Keratinocyte (primary cell): ENCODE measurements at regions not wholly inside any gene's neighbourhood (a gene's known extent, or its start where the extent isn't known, plus 50 kb on each side); places are given as distances from the start of the nearest gene placed in this dataset.

Experiments used
- DNase-seq: peaks from one replicate; pipeline ENCODE4 v3.0.0-alpha.2; 2011; ENCODE audit warnings: low read depth, missing footprints, low spot score
- FAIRE-seq: peaks from 2 replicates; lab custom pipeline; 2011; peaks lifted over from hg19 to GRCh38; lab: Jason Lieb, UNC
- H2AFZ ChIP-seq: 2 replicates; pipeline ENCODE4 v1.6.0; 2012; ENCODE audit warnings: low read length, control low read depth, inconsistent platforms; ENCODE audit not compliant: control insufficient read depth
- H3K27ac ChIP-seq: 2 replicates; pipeline ENCODE4 v1.5.1; 2011; ENCODE audit warnings: low read length; ENCODE audit not compliant: control insufficient read depth, insufficient read depth
- H3K27me3 ChIP-seq: 3 replicates; pipeline ENCODE4 v1.6.0; 2011; ENCODE audit warnings: low read length; ENCODE audit not compliant: control insufficient read depth, insufficient read depth; ENCODE audit errors: extremely low read depth
- H3K36me3 ChIP-seq, 2 experiments: 2 replicates in 1 of 2; 3 replicates in 1 of 2; pipeline ENCODE4 v1.5.1; 2011; ENCODE audit warnings: low read length in 2 of 2, mild to moderate bottlenecking in 1 of 2; ENCODE audit not compliant: control insufficient read depth in 2 of 2, insufficient read depth in 2 of 2; ENCODE audit errors: extremely low read depth in 1 of 2
- H3K4me1 ChIP-seq: 3 replicates; pipeline ENCODE4 v1.5.1; 2011; ENCODE audit warnings: low read length; ENCODE audit not compliant: control insufficient read depth, insufficient read depth; ENCODE audit errors: extremely low read depth
- H3K4me2 ChIP-seq: 3 replicates; pipeline ENCODE4 v1.6.0; 2011; ENCODE audit warnings: low read depth, low read length; ENCODE audit not compliant: control insufficient read depth, insufficient read depth; ENCODE audit errors: extremely low read depth
- H3K4me3 ChIP-seq, 3 experiments: fragments of 200-600 bp in 1 of 3; sonication (generic) in 1 of 3; 2 replicates in 2 of 3; 3 replicates in 1 of 3; pipeline ENCODE4 v1.5.1; 2011 to 2016; ENCODE audit warnings: low read length in 3 of 3, mild to moderate bottlenecking in 3 of 3, control low read depth in 2 of 3, inconsistent platforms in 1 of 3, low read depth in 1 of 3, mixed read lengths in 1 of 3, mixed run types in 1 of 3, moderate library complexity in 1 of 3; ENCODE audit not compliant: control insufficient read depth in 2 of 3, insufficient read depth in 2 of 3; ENCODE audit errors: extremely low read depth in 1 of 3
- H3K79me2 ChIP-seq: 2 replicates; pipeline ENCODE4 v1.6.0; 2012; ENCODE audit warnings: low read length; ENCODE audit not compliant: control insufficient read depth, insufficient read depth
- H3K9ac ChIP-seq: 3 replicates; pipeline ENCODE4 v1.6.0; 2011; ENCODE audit warnings: low read length; ENCODE audit not compliant: control insufficient read depth, insufficient read depth; ENCODE audit errors: extremely low read depth
- H3K9me1 ChIP-seq: 3 replicates; pipeline ENCODE4 v1.6.0; 2011; ENCODE audit warnings: low read length; ENCODE audit not compliant: control insufficient read depth, insufficient read depth; ENCODE audit errors: extremely low read depth
- H3K9me3 ChIP-seq: 2 replicates; pipeline ENCODE4 v1.5.1; 2012; ENCODE audit warnings: low read depth, low read length; ENCODE audit not compliant: control insufficient read depth
- H4K20me1 ChIP-seq: 3 replicates; pipeline ENCODE4 v1.6.0; 2011; ENCODE audit warnings: low read length; ENCODE audit not compliant: control insufficient read depth, insufficient read depth; ENCODE audit errors: extremely low read depth
- EZH2 ChIP-seq: IDR thresholded peaks from one replicate; pipeline ENCODE4 v1.6.1; 2012; ENCODE audit warnings: inconsistent platforms, mild to moderate bottlenecking, low read length, moderate library complexity
- dilution Hi-C: fragments of 300-500 bp; cut with MboI; formaldehyde crosslinking; loops from one replicate; pipeline ENCODE4 v1.7.0; 2020; ENCODE audit warnings: low sequenced_read_pairs; ENCODE audit not compliant: extremely low pct_ligation_motif_present
- TF ChIP-seq, protein P1 (sequence below), 3 experiments: IDR thresholded peaks in 1 of 3; conservative IDR thresholded peaks in 1 of 3; optimal IDR thresholded peaks in 1 of 3; 2 replicates in 2 of 3; 3 replicates in 1 of 3; pipeline versions ENCODE3 to v1.5.1; 2011; ENCODE audit warnings: low read length in 3 of 3, mild to moderate bottlenecking in 3 of 3, moderate library complexity in 2 of 3, control low read depth in 1 of 3, inconsistent platforms in 1 of 3; ENCODE audit not compliant: insufficient read depth in 2 of 3; ENCODE audit errors: extremely low read depth in 1 of 3

DNA sequence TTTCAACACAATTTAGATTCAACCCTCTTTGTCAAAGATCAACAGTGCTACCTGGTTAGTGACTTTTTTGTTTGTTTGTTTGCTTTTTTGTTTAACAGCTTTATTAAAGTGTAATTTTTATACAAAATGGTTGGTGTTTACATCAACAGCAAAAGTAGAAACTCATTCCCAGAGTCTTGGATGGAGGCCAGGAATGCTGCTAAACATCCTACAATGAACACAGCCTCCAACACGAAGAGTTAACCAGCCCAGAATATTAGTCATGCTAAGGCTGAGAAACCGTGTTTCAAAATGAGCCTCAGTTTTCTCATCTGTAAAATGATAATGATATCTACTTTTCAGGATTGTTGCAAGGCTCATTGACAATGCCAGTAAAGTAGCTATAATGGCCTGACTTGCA lies 211.0 kb upstream of the MAF start:
- peak overlapping the region; percentile 61 for H3K27ac ChIP-seq
- DNase-seq (peak; percentile 49), FAIRE-seq (peak; percentile 87)
- dilution Hi-C loops, result no loop called here
- no peaks in the 10 kb centered on the region for H3K79me2 ChIP-seq
- no peaks in the 10 kb centered on the region for H3K9me1 ChIP-seq
- no peaks in the 10 kb centered on the region for H3K27me3 ChIP-seq
- peak overlapping the region; percentile 81 for H3K4me2 ChIP-seq
- H4K20me1 ChIP-seq, result no peaks in the 10 kb centered on the region
- H3K9me3 ChIP-seq, result no peaks in the 10 kb centered on the region
- H3K4me3 ChIP-seq, result no peak overlapping the region
- peaks cover 35% of the 10 kb centered on the region for H3K4me1 ChIP-seq
- no peaks in the 10 kb centered on the region for H3K36me3 ChIP-seq
- H2AFZ ChIP-seq, result no peak overlapping the region
- no peak for TF ChIP-seq EZH2
- TF ChIP-seq, protein P1, sequence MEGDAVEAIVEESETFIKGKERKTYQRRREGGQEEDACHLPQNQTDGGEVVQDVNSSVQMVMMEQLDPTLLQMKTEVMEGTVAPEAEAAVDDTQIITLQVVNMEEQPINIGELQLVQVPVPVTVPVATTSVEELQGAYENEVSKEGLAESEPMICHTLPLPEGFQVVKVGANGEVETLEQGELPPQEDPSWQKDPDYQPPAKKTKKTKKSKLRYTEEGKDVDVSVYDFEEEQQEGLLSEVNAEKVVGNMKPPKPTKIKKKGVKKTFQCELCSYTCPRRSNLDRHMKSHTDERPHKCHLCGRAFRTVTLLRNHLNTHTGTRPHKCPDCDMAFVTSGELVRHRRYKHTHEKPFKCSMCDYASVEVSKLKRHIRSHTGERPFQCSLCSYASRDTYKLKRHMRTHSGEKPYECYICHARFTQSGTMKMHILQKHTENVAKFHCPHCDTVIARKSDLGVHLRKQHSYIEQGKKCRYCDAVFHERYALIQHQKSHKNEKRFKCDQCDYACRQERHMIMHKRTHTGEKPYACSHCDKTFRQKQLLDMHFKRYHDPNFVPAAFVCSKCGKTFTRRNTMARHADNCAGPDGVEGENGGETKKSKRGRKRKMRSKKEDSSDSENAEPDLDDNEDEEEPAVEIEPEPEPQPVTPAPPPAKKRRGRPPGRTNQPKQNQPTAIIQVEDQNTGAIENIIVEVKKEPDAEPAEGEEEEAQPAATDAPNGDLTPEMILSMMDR (optimal IDR thresholded peaks at IDR 0.05 in 1 of 3, IDR thresholded peaks at IDR 0.05 in 1 of 3, conservative IDR thresholded peaks at IDR 0.05 in 1 of 3; ENCODE audit: extremely low read depth in 1 of 3, insufficient read depth in 2 of 3, low read length in 3 of 3), result no peak
- no peak overlapping the region for H3K9ac ChIP-seq

DNA sequence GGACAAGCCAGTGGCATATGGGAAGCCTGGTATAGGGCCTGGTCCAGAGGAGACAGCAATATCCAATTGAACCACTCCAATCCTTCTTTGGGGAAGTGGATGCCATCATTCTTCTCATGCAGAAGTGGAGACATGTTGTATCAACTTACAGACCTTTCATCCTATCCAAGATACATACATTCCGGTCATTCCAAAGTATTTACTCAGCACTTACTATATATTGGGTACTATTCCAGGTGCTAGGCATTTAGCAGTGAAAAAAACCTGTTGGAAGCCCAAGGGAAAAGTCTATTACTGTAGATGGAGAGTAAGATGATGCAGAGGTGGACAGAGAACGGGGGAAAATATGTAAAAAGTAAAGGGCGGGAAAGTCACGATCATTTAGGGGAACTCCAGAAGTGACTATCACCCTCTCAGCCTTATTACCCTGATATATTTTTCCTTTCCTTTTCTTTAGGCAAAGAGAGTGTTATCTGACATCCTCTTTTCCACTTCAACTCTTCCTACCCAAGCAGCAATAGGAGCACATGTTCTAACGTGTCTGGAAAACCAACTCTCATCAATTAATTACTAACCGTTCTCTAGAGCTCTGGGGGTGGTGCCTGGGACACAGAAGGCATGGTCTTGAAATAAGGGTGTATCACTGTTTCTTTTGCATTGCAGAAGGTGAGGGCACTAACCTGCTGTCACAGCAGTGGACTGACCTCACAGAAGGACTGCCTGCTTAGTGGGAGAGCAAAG lies 210.1 kb upstream of the MAF start:
- H3K9me1 ChIP-seq, result no peaks in the 10 kb centered on the region
- H3K79me2 ChIP-seq, result no peaks in the 10 kb centered on the region
- FAIRE-seq, result peak; percentile 93

More for the DNA sequence above, 210.1 kb upstream of the MAF start:
- TF ChIP-seq EZH2, result no peak
- TF ChIP-seq, protein P1 (optimal IDR thresholded peaks at IDR 0.05 in 1 of 3, IDR thresholded peaks at IDR 0.05 in 1 of 3, conservative IDR thresholded peaks at IDR 0.05 in 1 of 3; ENCODE audit: extremely low read depth in 1 of 3, insufficient read depth in 2 of 3, low read length in 3 of 3), result no peak
- Histone ChIP-seq H3K27me3 (no peaks in the 10 kb centered on the region), H3K9me3 (no peaks in the 10 kb centered on the region), H3K4me2 (peak overlapping the region; percentile 81), H3K4me3 (peak overlapping the region in 2 of 3 experiments; percentile 15 to 27), H3K4me1 (peaks cover 35% of the 10 kb centered on the region), H3K36me3 (no peaks in the 10 kb centered on the region), H4K20me1 (no peaks in the 10 kb centered on the region), H2AFZ (peak overlapping the region; percentile 69), H3K9ac (peak overlapping the region; percentile 38), H3K27ac (peak overlapping the region; percentile 61)
- dilution Hi-C loops, result no loop called here
- DNase-seq, result peak; percentile 70
